NT2/D1 (cell line): ENCODE measurements at regions not wholly inside any gene's neighbourhood (a gene's known extent, or its start where the extent isn't known, plus 50 kb on each side); places are given as distances from the start of the nearest gene placed in this dataset.

ENCODE experiments used
- SUZ12 ChIP-seq: IDR thresholded peaks from 2 replicates; pipeline ENCODE4 v1.6.1; 2011; ENCODE audit not compliant: insufficient read length, insufficient read depth; ENCODE audit errors: extremely low read depth
- YY1 ChIP-seq: IDR thresholded peaks from 2 replicates; pipeline ENCODE4 v1.6.1; 2011; ENCODE audit not compliant: insufficient read length, insufficient read depth
- ZNF274 ChIP-seq: IDR thresholded peaks from 2 replicates; pipeline ENCODE4 v1.6.1; 2011; ENCODE audit warnings: mild to moderate bottlenecking, low read depth, low read length

DNA sequence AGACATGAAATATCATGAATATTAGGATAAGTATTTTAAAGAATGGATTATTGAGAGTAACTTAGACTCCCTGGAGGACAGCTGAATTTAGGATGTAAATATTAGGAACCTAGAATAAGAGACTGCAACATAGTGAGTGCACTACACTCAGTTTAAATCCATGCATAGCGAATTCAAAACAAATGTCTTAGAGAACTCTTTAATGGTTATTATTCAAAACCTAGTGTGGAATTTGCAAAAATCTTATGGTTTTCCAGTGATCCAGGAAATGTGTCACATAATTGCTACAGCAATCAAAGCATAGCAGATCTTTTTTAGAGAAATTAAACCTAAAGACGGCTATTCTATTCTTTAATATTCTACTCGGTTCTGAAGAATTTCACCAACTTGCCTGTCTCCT lies 239.0 kb downstream of the TMX3 start:
- TF ChIP-seq SUZ12 (no peak), YY1 (no peak), ZNF274 (no peak)
